ENCODE measurements at regions not wholly inside any gene's neighbourhood (a gene's known extent, or its start where the extent isn't known, plus 50 kb on each side); places are given as distances from the start of the nearest gene placed in this dataset.
"Not testable (repeated sequence)": the region's sequence is repeated elsewhere in the genome, so short reads cannot be mapped to it uniquely, and the experiment has no call there.

GRCh38 chr1:144523661-144524407 lies 62.4 kb upstream of the NBPF15 start:
- TF ChIP-seq, protein P1, sequence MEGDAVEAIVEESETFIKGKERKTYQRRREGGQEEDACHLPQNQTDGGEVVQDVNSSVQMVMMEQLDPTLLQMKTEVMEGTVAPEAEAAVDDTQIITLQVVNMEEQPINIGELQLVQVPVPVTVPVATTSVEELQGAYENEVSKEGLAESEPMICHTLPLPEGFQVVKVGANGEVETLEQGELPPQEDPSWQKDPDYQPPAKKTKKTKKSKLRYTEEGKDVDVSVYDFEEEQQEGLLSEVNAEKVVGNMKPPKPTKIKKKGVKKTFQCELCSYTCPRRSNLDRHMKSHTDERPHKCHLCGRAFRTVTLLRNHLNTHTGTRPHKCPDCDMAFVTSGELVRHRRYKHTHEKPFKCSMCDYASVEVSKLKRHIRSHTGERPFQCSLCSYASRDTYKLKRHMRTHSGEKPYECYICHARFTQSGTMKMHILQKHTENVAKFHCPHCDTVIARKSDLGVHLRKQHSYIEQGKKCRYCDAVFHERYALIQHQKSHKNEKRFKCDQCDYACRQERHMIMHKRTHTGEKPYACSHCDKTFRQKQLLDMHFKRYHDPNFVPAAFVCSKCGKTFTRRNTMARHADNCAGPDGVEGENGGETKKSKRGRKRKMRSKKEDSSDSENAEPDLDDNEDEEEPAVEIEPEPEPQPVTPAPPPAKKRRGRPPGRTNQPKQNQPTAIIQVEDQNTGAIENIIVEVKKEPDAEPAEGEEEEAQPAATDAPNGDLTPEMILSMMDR (conservative IDR thresholded peaks at IDR 0.05 in 1 of 2, IDR thresholded peaks at IDR 0.05 in 1 of 2; ENCODE audit: extremely low read depth in 1 of 2, insufficient read depth in 1 of 2, low read depth in 1 of 2, low read length in 2 of 2) = not testable (repeated sequence)
- not testable (repeated sequence) for TF ChIP-seq EZH2 (IDR thresholded peaks at IDR 0.05; ENCODE audit: borderline replicate concordance, low read length)

All from mammary epithelial cell (primary cell).